ENCODE measurements at regions not wholly inside any gene's neighbourhood (a gene's known extent, or its start where the extent isn't known, plus 50 kb on each side); places are given as distances from the start of the nearest gene placed in this dataset.

DNA sequence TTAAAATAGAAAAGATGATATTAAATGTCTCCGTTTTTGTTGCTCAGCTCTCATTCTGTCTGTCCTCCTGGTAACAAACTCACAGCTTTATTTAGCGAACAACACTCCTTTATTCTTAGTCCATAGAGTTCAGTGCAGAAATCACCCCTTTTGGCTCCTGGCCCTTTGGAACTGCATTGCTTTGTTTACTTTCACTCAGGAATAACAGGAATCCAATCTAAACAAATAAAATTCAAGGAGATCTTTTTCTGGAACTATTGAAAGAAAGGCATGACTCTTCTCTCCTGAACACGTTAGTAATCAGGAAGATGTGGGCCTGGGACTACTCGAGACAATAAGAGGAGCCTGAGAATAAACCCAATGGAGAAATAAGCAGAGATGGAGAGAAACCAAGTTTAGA, 409.2 kb downstream of the DIPK2A start:
- no peak for DNase-seq (ENCODE audit: low read depth)

DNA sequence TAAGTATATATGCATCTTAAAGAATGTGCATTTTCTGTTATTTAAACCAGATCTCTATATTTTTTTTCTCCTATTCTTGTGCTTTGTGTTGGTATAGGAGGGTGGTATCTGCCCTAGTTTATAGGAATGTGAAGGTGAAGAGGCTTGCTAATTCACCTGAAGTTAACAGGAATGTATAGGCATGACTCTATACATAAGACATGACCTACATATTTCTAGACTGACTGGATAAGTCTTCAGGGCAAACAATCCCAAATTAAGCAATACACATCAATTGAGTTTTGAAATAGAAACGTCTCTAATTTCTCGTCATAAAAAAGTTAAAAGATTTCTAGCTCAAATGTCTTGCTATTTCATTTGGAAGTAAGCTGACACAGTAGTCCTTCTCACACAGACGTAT, 410.0 kb downstream of the DIPK2A start:
- DNase-seq (ENCODE audit: low read depth) = no peak

DNA sequence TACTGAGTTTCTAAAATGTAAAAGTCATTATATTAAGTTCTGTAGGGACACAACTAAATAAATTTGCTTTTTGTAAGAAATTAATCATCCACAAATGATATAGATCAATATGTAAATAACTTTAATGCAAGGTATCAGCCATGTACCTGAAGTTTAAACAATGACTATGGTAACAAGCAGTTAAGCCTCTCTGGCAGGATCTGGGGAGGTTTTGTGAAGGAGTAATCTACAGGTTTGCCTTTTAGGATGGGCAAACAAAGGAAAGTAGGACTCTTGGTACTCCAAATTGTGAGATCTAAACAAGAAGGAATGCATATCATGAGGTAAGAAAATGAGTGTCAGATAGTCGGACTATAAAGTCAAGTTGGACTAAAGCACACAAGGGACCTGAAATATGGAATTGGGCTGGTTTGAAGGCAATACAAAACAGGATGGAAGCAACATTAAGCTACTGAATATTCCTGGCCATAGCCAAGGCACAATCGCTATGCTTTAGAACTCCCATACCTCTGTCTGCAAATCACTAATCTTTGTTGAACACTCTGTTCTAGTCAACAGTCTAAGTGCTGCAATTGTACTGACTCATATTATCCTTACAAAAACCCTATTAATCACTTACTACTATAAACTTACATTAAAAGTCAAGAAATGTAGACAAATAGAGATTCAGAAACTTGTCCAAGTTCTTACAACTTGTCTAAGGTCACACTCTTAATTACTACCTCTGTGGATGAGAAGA, 412.8 kb downstream of the DIPK2A start:
- DNase-seq (ENCODE audit: low read depth) = no peak

DNA sequence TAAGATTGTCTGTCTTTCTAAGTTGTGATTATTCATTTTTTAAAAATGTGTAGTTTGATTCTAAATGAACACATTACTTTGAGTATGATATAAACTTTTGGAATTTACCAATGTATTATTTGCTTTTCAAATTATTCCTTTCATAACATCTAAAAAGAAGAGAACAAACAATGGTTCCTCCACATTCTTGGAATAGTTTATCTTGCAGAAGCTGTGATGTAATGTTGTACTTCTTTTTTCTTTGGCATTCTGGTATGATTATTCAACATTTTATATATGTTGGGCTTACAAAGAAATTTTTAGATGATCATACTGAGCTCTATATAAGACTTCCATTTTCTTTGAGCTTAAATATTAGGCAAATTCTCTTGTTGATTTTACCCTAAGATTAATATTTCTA, 419.2 kb downstream of the DIPK2A start:
- DNase-seq (ENCODE audit: low read depth) = peak; percentile 4

DNA sequence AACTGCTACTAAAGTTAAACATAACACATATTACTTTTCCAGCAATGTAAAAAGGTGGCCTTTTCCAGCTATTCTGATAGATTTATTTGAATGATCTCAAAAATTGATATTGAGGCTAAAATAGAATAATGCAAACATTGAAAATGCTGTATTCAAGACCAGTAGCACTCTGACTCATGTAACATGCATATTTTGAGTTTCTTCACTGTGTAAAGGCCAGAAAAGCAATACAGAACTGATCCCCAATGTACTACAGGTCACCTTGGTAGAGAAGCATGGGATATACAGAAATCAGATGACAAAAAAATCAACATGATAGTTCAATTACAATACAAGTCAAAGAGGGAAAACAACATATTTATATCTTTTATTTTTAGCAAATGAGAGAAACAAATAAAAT, 419.6 kb downstream of the DIPK2A start:
- DNase-seq (ENCODE audit: low read depth) = no peak

DNA sequence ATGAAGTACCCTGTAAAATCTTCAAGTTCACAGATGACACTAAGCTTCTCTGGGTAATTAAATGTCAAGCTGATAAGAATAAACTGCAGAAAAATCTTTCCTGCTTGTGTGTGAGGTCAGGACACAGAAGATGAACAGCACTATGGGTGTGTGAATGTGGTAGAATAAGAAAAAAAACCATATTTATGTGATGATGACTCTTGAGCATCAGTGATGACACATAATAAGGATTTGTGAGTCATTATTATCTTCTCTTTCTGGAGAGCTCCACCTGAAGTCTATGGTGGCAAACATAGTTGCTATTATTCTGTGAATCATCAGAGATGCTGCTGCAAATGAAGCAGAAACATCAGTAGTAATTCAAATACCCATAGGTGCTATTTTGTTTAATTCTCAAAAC, 422.4 kb downstream of the DIPK2A start:
- no peak for DNase-seq (ENCODE audit: low read depth)

DNA sequence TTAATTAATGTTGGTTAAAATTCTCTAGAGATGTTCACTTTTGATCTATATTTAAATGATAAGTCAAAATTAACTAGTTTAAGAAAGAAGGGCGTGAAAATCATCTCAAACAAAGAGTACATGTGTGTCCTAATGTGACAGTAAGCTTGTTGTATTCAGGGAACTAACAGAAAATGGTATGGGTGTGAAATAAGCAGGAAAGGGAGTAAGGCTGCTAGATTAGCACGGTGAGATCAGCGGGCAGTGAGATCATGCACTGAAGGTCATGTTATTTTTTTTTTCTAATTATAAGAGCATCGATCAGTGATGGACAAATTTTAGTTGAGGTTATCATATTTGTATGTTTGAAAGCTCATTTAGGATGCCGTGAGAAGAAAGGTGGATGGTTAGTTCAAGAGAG, 430.8 kb downstream of the DIPK2A start:
- no peak for DNase-seq (ENCODE audit: low read depth)

DNA sequence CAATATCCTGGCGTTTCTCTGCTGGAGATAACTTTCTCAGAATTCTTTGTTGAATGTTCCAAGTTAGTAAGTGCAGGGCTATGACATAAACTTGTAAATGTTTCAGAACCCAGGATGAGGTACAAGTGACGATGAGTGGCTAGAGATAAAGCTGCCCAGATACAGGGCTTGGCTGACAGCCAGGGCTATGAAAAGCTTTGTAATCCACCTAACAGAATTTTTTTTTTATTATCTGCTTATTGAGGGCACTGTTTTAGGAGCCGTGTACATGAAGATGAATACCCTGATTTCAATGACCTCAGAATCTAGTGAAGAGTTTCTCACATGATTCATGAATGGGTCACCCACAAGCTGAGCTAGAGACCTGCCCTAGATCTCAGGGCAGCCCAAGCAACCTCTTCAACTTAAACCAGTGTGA, 431.4 kb downstream of the DIPK2A start:
- DNase-seq (ENCODE audit: low read depth) = no peak

DNA sequence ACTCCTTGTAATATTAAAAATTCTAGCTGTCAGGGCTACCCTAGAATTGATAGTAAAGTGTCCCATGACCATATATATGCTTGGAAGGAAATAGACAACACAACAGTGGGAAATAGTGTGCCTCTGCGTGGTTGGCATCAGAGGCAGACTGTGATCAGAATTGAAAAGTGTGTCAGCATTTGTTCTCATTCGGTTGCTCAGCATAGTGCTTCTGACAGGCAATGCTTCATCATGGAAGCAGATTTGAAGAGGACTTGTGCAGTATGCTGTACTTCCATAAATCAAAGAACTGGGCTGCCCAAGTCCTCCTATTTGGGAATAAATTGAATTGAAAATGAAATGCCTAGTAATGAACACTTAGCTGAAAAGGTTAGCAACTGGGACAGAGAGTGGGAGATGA, 435.7 kb downstream of the DIPK2A start:
- DNase-seq (ENCODE audit: low read depth) = no peak

DNA sequence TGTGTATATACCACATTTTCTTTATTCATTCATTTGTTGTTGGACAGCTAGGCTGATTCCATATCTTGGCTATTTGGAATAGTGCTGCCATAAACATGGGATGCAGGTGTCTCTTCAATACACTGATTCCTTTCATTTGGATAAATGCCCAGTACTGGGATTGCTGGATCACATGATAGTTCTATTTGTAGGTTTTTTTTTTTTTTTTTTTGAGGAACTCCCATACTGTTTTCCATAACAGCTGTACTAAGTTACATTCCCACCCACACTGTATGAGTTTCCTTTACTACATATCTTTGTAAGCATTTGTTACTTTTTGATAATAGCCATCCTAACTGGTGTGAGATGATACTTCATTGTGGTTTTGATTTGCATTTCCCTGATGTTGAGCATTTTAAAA, 437.7 kb downstream of the DIPK2A start:
- DNase-seq (ENCODE audit: low read depth) = no peak

DNA sequence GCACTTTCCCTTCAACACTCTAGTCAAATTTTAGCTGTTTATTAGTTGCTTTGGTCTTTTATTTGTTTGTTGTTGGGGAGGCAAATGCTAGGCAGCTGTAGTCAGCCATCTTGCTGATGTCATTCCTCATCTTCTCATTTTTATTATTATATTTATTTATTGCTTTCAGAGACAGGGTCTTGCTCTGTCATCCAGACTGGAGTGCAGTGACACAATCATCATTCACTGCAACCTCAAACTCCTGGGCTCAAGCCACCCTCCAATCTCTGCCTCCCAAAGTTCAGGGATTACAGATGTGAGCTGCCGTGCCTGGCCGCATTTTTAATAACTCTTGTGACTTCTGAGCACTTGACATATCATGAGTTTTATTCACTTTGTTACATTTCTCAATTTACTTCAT, 441.4 kb downstream of the DIPK2A start:
- no peak for DNase-seq (ENCODE audit: low read depth)

DNA sequence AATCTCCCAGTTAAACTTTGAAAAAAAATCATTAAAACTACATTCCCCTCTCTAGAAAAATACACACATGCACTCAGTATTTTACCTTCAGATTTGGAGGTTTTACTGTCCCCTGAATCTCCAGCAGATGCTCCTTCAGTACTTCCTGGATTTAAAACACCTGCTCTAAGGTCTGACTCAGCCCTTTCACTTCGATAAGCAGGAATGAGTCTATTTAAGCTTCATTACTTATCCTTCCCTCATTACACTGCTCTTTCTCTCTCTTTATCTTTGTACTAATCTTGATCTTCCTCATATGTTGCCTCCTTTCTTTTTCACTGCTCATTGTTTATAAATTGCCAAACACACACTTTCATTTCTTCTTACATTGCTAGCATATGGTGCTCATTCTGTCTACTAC, 443.9 kb downstream of the DIPK2A start:
- DNase-seq (ENCODE audit: low read depth) = no peak

DNA sequence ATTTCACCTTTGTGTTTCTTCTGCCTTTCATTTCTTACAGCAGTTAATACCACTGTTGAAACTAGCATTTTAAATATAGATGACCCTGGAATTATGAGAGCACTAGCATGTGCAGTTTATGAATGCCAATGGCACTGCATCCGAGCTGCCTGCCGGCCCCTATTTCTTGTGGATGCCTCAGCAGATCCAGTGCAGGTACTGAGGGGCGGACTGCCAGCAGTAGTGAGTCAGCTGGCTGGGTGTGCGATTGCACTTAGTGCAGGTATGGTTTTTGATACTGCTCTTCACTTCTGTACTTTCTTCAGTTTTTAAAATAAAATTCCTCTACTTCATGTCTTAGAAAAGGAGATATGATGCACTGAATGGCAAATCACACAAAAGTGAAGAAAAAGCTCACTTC, 453.0 kb downstream of the DIPK2A start:
- no peak for DNase-seq (ENCODE audit: low read depth)

DNA sequence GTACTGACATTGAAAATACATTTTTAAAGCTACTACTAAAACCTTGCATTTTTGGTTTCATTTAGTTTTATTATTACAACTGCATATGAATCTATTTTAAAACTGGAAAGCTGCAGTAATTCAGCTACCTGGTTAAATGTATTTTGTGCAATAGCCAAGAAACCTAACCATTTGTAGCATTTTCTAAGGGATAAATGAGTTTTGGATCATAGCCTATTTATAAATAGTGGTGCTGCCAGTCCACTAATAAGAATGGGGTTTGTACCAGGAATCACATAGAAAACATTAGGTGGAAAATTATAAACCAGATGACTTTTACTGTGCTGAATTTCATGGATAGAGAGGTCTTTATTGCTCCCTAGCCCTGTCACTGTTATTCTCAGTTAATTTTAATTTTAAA, 454.7 kb downstream of the DIPK2A start:
- DNase-seq (ENCODE audit: low read depth) = no peak

DNA sequence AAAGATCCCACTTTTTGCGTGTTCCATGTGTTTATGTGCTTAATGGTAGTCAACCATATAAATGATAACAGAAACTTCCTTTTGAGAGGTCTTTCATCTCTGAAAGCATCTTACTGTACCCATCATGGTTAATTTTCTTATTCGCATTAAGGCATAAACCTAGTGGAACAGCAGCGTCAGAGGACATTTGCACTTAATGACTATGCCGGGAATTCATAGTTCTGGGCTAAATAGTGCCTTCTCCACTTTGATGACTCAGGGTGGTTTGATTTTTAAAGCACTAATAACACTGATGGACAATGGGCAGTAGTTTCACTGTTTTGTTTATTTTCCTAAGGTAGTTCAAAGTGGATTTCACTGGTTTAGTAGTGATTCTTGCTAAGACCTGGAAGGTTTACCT, 455.3 kb downstream of the DIPK2A start:
- DNase-seq (ENCODE audit: low read depth) = no peak

DNA sequence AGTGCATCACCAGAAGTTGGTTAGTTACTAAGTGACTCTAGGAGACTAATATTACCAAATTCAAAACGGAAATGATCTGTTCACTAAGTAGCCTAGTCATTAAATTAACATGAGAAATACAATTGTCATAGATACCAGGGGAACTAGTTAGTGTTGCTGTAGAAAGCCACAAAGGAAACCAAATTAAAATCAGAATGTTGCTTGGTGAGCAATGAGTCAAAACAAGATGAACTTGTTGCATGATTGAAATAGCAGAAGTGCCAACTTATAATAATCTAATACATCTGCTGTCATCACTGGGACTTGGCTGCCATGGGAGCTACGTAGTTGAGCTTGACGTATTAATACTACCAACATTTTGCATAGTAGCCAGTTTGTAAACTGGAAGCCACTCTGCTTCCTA, 458.1 kb downstream of the DIPK2A start:
- DNase-seq (ENCODE audit: low read depth) = peak; percentile 54

DNA sequence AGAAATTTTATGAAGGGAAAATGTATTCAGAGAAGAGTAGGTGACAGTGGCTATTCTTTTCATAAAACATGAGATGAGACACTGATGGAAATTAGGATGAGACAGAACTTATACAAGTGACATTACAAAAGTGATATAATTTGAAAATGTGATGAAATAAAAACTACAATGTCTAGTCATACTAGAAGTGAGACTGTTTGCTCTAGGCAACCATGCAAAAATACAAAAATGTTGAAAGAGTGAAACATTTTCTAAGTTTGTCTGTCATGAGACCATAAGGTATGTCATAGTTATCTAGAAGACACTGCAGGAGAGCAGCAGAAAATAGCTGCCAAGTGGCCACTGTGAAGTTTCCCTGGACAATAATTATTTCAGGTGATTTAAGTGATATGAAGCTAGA, 459.5 kb downstream of the DIPK2A start:
- DNase-seq (ENCODE audit: low read depth) = no peak

DNA sequence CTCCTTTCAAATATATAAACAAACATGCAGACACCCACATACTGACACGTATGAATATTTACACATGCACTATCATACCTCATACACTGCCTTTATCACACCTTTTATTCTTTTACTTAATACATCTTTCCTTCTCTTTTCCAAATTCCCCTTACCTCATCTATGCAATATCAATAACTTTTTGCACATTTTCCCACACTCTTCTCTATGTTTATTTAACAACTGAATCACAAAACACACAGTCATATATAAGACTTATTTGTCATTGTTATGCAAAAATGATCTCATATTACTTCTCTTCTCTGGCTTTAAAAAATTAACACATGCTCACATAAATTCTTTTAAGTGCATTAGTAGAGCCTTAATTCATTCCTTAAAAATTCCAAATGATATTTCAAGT, 461.4 kb downstream of the DIPK2A start:
- DNase-seq (ENCODE audit: low read depth) = no peak

DNA sequence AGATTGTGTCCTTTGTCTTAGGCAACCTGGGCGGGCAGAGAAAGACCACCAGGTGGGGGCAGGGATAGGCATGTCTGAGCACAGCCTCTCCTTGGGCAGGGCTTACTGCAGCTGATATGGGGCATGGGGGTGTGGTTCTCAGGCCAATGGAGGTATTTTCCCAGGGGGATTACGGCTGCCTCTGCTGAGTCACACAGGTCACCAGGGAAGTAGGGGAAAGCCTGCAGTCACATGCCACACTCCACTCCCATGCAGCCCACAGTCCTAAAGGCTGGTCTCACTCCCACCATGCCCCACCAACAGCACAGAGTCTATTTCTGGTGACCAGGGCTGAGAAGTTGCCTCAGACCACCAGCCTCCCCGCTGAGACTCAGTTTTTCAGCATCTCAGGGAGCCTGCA, 466.4 kb downstream of the DIPK2A start:
- DNase-seq (ENCODE audit: low read depth) = no peak

DNA sequence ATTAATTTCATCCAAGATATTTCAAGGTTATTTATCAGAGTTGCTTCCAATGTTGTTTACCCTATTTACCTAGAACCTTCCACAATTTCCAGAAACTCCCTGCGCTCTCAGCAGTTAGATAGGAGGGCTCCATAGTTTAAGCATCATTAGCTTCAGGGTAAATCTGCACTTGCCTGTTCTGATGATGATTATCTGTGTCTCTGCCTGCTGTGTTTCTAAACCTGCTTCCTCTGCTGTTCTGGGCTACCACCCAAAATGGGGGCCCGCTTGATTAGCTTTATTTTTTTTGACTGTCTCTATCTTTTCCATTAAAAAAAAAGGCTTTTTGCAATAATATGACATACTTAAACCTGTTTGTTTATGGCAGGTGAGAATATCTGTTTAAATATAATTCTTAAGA, 472.4 kb downstream of the DIPK2A start:
- no peak for DNase-seq (ENCODE audit: low read depth)

DNA sequence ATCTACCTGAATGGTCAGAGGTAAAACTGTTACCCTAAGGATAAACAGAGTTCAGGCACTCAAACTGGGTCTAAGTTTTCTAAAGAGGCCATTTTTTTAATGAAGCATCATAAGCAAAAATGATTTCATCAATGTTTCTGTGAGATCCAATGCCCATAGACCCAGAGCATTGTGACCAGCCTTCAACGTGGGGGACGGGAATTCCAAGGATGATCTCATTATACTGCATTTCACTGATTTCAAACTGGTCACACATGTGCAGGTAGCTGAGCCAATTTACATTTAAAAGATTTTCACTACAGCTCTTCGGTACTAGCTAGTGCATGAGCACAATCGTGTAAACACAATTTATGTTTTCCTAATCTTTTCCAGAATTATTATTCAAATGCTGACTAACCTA, 472.9 kb downstream of the DIPK2A start:
- DNase-seq (ENCODE audit: low read depth) = no peak

DNA sequence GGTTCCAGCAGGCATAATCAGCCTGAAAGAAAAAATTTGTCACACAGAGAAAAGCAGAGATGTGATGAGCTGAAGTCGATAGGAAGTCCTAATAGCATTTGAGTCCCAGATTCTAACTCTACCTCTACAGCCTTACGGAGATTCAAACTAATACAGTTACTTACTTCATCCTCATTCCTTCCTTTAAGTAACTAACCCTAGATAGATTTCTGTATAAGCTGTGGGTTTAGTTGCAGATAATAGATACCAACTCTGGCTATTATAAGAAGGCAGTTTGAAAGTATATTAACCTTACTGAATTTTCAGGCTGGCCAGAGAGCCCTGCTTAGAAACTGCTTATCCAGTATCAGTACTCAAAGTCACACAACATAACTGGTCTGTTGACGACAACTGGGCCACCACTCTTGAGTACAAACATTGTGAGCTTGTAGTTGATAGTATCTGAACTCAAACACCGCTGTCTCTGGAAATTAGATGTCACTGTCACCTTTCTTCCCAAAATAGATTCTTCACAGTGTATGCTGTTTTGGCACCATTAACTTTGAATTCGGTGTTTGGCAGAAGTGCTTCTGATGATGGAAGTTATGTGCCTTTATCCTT, 484.3 kb downstream of the DIPK2A start:
- DNase-seq (ENCODE audit: low read depth) = no peak

DNA sequence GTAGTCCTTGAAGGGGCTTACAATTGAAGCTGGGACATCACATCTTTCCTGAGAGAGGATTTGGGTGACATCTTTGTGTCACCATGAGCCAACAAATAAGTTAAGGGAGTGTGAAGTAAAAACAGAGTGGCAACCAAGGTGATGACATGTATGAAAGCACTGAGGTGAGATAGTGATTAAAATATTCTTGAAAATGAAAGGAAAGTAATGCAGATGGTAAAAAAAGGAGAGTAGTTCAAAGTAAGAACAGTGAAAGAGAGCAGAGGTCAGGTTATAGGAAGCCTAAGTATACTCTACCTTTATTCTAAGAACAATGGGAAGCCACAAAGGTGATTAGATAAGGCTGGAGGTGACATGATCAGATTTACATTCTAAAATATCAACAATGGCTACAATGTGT, 486.1 kb downstream of the DIPK2A start:
- DNase-seq (ENCODE audit: low read depth) = no peak

DNA sequence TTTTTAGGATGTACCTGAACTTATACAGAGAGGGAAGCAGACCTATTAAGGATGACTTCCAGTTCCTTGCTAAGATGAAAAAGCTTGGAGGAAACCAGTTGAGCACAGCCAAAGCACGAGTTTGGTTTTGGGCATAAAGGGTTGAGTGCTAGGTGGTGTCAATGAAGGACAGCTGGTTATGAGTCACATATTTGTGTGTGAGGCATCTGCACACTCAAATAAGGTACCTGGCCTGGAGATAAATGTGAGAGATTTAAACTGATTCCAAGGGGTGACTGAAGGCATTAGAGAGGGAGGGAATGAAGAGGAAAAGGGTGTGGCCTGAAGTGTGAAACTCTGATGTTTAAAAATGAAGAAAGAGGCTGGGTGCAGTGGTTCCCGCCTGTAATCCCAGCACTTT, 486.7 kb downstream of the DIPK2A start:
- no peak for DNase-seq (ENCODE audit: low read depth)
